ENCODE measurements at regions not wholly inside any gene's neighbourhood (a gene's known extent, or its start where the extent isn't known, plus 50 kb on each side); places are given as distances from the start of the nearest gene placed in this dataset.
A peak's percentile ranks its signal among the peaks of the same experiment; 100 is the strongest.

DNA sequence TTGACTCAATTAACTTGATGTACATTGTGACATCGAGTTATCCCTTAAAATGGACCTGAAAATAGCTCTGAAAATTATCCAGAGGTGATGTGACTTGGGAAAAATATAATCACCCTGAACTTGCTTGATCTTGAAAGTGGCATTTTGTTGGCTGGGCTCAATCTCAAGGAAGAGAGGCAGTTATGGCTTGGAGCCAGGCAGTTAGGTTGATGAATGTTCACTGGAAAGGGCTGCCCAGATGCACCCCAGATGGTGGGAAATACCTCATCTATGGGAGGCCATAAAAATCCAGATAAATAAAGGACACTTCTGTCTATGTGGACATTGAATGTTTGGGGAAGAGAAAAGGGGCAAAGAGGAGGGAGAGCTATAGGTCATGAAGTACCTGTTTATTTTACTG is 55.7 kb upstream of the OR5AN1 start:
- DNase-seq: no peak
- in situ Hi-C loops (cut with HindIII; ENCODE audit: low pct_ligation_motif_present, low pct_unique_long_range_greater_than_20kb, low sequenced_read_pairs): no loop called here

DNA sequence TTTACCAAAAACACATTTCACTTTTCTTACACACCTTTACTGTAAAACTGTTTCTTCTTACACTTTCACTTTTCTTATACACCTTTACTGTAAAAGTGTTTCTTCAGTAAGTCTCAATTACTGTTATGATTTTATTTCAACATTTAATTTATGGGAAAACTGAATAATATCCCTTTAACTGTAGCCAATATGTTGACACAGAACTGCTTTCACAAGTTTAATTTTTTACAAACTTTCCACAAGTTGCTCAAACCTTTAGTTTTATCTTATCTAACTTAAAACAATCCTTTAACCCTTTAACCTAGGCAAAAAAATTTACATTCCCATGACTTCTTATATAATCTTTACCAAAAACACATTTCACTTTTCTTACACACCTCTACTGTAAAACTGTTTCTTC is 63.3 kb upstream of the OR5AN1 start:
- in situ Hi-C loops (cut with HindIII; ENCODE audit: low pct_ligation_motif_present, low pct_unique_long_range_greater_than_20kb, low sequenced_read_pairs): no loop called here
- DNase-seq: no peak

DNA sequence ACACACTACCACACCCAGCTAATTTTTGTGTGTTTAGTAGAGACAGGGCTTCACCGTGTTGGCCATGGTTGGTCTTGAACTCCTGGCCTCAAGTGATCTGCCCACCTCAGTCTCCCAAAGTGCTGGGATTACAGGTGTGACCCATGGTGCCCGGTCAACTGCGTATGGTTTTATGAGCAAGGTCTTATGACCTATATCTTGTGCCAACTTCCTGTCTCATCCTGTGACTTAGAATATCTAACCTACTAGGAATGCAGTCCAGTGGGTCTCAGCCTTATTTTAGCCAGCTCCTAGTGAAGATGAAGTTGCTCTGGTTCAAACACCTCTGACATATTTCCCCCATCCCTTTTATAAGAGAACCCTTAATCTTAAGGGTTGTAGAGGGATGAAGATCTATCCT is 66.1 kb upstream of the OR5AN1 start:
- in situ Hi-C loops (cut with HindIII; ENCODE audit: low pct_ligation_motif_present, low pct_unique_long_range_greater_than_20kb, low sequenced_read_pairs): no loop called here
- DNase-seq: no peak

DNA sequence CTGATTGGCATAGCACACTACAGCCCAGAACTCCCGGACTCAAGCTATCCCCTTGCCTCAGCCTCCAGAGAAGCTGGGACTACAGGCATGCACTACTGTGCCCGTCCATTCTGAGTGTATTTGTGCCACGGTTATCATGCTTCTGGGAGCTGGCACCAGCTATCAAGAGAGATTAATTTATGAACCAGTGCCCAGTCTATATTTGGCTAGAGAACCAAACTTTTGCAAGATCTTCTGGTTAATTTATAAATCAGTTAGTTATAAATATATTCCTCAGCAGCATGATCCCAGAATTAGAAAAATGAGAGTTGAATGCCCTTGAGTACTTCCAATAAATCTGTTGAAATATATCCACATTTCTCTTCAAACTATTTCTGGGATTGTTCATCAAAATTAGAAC is 67.5 kb upstream of the OR5AN1 start:
- in situ Hi-C loops (cut with HindIII; ENCODE audit: low pct_ligation_motif_present, low pct_unique_long_range_greater_than_20kb, low sequenced_read_pairs): no loop called here
- no peak for DNase-seq

DNA sequence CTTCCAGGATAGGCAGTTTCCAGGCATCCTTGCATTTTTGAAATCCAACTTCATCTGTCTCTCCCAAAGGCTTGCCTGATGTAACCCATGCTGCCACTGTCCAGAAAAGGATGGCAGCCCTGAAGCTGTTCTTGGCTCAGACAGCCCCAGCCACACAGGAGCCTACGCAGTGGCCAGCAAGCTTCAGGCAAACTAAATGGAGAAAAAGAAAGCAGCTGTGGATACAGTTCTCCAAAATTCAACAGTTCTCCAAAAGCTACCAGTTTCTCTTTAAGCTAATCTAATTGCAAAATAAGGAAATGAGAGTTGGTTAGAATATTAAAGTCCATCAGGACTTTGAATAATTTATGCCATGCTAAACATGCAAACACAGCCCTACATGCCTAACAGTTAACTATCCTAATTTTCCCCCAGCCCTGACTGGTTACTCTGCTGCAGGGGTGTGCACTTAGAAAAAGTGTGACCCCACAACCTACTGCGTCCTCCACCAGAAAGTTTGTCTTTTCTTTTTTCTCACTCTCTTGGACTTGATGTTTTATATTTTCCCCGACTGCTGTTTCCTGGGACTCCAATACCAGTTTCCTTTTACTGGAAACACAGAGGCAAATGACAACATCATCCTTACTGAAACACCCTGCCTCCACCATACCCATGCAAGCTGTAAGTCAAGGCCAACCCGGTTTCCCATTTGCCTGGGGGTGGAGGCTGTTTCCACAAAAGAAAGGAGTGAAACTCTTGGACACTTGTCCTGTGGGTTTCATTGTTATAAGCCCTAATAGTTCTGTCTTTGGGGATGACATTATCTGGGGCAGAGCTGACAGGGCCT is 69.1 kb upstream of the OR5AN1 start:
- no peak for DNase-seq
- in situ Hi-C loops (cut with HindIII; ENCODE audit: low pct_ligation_motif_present, low pct_unique_long_range_greater_than_20kb, low sequenced_read_pairs): no loop called here

DNA sequence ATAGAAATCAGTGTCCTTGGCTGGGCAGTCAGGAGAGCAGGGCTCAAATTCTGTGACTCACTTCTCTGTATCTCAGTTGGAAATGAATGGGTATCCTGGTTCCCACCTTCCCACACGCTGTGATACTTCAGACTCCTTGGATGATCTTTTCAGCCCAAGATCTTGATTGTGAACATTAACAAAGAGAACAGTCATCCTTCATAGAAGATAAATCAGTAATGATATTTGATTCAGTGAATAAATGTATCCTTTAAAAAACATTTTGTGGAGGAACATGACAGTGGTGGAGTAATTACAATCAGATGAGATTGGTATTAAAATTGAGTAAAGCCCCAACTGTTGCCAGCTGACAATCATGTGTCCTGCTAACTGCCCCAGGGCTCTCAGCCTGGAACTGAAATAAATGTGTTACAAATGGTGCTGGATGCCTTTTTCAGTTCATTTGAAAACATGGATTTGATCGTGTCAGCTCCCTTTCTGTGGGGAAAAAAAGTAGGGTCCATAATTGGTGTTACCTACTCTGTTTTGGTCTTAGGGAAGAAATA is 72.9 kb upstream of the OR5AN1 start:
- in situ Hi-C loops (cut with HindIII; ENCODE audit: low pct_ligation_motif_present, low pct_unique_long_range_greater_than_20kb, low sequenced_read_pairs): no loop called here
- no peak for DNase-seq

DNA sequence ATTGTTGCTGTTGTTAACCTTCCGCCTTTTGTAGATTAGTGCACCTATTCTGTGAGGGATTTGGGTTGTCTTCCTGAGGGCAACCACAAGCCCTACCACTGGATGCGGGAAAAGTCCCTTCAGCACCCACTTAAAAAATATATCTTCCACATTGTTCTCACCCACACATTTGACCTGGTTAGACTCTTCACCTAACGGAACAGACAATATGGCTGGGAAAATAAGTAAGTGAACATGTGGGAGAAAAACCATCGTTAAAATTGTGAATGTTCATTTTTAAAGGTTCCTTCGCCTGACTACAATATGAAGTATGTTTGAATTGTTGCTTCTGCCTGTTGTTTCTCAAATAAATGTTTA is 72.0 kb upstream of the MPEG1 start:
- no peak for DNase-seq
- in situ Hi-C loops (cut with HindIII; ENCODE audit: low pct_ligation_motif_present, low pct_unique_long_range_greater_than_20kb, low sequenced_read_pairs): no loop called here

DNA sequence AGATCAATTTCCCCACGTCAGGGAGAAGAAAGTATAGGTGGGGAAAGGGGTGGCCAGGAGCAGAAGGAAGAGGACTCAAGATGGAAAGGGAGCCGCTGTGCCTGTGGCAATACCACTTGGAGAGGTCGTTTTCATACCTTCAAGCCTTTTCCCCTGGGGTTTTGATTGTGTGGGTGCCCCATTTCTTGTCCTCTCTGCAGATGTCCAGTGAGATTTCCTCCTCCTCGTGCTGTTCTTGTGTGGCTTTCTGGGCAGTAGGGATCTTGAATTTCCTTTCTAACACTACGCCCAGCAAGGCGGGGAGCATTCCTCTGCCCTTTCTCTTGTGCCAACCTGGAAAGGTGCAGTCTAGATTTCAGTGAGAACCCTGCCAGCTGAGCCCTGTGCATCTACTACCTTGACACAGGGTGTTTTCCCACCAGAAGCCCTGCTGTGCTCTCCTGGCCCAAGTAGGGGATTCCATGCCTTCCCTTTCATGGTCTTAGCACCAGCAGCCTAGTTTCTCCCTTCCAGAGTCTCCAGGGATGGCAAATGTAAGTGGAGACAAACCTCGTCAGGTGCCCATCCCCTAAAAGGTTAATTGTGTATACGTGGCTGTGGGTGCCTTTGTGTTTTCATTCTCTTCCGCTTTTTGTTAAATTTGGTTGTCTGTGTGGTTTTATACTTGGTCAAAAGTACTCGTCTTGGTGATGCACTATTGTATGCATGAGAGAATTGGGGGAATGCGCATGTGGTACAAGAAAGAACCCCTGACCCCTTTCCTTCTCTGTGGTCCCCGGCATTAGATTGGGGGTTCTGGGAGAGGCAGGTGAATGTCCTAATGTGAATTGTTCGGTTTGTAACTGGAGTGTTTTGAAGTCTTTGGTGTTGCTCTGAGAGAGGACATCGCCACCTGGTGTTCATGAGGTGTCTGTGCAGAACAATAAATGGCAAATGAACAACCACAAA is 71.4 kb upstream of the MPEG1 start:
- DNase-seq: peak; percentile 31
- in situ Hi-C loops (cut with HindIII; ENCODE audit: low pct_ligation_motif_present, low pct_unique_long_range_greater_than_20kb, low sequenced_read_pairs): no loop called here

DNA sequence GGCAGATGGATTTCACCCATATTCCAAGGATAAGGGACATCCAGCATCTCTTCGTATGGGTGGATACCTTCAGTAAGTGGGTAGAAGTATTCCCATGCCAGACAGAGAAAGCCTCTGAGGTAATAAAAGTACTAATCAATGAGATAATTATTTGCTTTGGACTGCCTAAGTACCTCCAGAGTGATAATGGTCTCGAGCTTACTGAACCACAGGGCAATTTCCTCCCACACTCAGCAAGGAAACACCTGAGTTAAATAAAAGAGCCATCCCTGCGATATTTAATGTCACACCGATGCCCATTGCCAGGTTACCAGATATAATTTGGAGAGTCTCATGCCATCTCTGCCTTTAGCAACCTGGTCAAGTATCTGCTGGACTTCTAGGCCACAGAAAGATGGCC is 70.6 kb upstream of the MPEG1 start:
- DNase-seq: no peak
- in situ Hi-C loops (cut with HindIII; ENCODE audit: low pct_ligation_motif_present, low pct_unique_long_range_greater_than_20kb, low sequenced_read_pairs): no loop called here

DNA sequence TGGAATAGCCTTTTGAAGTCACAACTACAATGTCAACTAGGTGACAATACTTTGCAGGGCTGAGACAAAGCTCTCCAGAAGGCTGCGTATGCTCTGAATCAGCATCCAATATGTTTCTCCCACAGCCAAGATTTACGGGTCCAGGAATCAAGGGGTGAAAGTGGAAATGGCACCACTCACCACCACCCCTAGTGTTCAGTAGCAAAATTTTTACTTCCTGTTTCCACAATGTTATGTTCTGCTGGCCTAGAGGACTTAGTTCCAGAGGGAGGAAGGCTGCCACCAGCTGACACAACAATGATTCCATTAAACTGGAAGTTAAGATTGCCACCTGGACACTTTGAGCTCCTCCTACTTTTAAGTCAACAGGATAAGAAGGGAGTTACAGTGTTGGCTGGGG is 68.5 kb upstream of the MPEG1 start:
- in situ Hi-C loops (cut with HindIII; ENCODE audit: low pct_ligation_motif_present, low pct_unique_long_range_greater_than_20kb, low sequenced_read_pairs): no loop called here
- no peak for DNase-seq

DNA sequence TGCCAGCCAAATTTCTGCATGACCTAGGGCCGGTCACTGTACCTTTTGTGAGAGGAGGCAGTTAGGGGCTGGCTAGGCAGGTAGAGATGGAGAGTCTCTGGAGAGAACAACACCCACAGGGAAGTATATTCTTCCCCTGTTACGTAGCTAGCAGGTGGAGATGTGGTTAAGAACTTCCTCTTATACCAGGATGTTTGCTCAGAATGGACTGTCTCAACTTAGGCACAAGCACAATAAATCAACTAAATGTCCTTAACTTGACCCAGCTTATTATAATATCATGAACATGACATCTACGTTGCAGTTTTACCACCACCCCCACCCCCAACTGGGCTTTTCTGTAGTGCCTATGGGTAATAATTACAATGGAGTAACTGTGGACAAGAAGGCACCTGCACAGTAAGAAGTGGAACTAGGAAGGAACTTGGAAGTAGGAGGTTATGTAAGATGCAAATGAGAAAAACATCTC is 60.7 kb upstream of the MPEG1 start:
- in situ Hi-C loops (cut with HindIII; ENCODE audit: low pct_ligation_motif_present, low pct_unique_long_range_greater_than_20kb, low sequenced_read_pairs): no loop called here
- no peak for DNase-seq

DNA sequence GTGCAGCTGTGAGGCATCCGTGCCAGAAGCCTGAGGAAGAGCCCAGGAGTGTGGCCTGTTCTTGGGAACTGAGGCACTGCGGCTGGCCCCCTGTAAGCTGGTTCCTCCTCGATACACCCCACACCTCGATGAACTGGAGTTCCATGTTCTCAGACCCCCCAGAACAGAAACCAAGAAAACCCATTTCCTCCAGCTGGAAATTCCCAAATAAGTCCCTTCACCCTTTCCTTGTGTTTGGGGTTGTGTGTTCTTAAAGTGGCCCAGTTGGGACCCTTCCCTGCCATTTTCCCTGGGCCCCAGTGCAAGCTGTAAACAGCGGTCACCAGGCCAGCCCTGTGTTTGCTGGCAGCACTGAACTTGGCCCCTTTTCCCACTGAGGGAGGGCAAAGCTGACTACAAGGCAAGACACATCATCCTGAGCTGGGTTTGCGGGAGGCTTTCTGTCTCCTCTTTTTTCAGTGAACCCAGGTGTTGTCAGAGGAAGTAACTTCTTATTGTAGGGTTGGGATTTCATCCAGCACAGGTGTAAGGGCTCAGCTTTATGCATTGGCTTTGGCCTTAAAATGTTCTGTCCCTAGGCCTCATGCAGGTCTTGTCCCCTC is 60.1 kb upstream of the MPEG1 start:
- DNase-seq: no peak
- in situ Hi-C loops (cut with HindIII; ENCODE audit: low pct_ligation_motif_present, low pct_unique_long_range_greater_than_20kb, low sequenced_read_pairs): no loop called here

DNA sequence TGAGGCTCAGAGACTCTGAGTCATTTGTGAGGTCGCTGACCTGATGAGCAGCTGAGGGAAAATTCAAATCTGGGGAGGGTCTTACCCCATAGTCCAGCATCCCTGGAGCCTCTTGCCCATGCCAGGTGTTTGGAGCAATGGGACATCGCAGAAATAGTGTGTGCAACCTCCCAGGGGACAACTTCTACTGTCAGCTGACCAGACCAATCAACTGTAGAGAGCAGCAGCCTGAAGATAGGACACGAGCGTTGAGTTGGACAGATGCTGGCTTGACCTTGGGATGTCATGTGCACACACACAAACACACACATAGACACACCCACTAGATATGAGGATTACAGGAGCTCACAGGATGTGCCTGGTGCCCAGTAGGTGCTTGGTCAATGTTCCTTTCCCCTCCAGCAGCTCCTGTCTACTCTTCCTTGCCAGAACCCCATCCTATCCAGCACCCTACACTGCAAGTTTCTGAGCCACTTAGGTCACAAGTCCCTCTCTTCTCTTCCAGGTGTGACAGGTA is 59.1 kb upstream of the MPEG1 start:
- in situ Hi-C loops (cut with HindIII; ENCODE audit: low pct_ligation_motif_present, low pct_unique_long_range_greater_than_20kb, low sequenced_read_pairs): no loop called here
- no peak for DNase-seq

DNA sequence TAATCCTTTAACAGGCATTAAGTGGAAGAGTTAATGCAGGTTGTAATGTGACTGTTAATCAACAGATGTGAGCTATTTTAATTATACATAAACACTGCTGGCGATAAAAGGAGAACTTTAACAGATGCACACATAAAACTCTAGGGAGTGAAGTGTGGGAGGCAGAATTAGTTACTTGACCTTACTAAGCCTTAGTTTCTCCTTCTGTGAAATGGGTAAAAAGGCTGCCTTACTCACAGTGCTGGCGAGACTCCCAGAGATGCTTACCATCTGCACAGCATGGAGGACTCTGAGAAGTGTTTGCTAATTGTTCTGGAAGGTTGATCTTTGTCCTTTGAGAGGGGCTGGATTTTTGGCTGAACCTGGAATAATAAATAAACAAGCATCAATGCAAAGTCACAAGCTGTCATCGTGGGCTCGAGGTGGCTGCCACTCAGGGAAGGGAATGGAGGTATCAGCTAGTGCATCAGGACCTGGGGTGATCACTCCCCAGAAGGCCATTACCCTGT is 58.6 kb upstream of the MPEG1 start:
- in situ Hi-C loops (cut with HindIII; ENCODE audit: low pct_ligation_motif_present, low pct_unique_long_range_greater_than_20kb, low sequenced_read_pairs): no loop called here
- no peak for DNase-seq

DNA sequence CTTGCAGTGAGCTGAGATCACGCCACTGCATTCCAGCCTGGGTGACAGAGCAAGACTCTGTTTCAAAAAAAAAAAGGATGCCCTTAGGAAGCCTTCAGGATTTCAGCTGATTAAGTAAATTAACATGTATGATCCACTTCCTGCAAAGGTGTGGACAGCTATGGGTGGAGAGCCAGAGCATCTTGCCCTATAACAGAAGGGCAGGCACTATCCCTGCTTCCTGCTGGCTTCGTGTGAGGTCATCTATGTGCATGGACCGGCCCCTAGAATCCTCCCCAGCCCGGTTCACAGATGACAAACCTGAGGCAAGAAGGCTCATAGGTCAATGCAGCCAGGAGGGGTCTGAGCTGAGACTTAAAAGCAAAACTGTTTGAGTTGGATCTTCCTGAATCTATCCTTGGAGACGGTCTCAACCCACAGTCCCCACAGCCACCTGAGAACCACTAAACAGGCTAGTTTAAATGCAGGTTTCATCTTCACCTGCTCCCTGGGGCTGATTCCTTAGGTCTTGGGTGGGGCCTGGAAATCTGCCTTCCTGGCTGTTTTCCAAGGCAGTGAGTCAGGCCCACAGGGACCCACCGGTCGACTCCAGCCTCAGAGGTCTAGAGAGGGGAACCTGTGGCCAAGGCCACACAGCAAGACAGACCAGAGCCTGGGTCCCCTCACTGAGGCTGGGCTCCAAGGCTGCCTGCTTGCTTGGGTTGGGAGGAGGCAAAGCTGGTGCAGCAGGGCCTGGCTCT is 55.2 kb upstream of the MPEG1 start:
- in situ Hi-C loops (cut with HindIII; ENCODE audit: low pct_ligation_motif_present, low pct_unique_long_range_greater_than_20kb, low sequenced_read_pairs): no loop called here
- no peak for DNase-seq

DNA sequence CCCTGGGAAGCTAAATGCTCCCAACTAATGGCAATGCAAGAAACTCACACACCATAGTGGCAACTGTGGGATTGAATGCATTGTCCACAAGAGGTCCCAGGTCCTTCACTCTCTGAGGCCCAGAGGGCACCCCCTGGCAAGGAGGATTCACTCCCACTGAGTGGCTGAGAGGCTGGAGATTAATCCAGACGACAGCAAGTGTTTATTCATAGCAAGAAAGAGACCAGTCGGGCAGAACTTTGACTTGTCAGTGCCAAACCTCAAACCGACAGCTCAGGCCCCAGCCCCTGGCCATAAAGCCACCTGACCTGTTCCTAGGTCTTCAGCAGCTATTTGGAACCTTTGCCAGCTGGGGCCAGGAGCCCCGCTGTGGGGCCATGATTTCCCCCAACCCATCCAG is 54.5 kb upstream of the MPEG1 start:
- DNase-seq: no peak
- in situ Hi-C loops (cut with HindIII; ENCODE audit: low pct_ligation_motif_present, low pct_unique_long_range_greater_than_20kb, low sequenced_read_pairs): no loop called here

DNA sequence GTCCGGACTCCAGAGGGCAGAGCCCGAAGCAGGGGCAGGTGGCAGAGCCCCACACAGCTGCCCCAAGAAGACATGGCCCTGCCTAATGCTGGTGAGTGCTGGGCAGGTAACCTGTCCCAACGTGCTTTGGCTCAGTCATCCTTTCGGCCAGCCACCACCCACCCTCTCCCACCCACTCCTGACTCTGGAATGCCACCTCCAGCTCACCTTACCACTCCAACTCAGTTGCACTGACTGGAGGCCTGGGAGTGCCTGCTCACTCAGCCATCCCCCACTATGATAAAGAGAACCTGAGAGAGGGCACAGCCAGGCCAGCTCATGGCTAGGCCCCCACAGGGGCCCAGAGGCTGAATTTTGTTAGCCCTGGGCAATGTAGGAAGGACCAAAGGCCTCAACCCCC is 53.8 kb upstream of the MPEG1 start:
- DNase-seq: no peak
- in situ Hi-C loops (cut with HindIII; ENCODE audit: low pct_ligation_motif_present, low pct_unique_long_range_greater_than_20kb, low sequenced_read_pairs): no loop called here

DNA sequence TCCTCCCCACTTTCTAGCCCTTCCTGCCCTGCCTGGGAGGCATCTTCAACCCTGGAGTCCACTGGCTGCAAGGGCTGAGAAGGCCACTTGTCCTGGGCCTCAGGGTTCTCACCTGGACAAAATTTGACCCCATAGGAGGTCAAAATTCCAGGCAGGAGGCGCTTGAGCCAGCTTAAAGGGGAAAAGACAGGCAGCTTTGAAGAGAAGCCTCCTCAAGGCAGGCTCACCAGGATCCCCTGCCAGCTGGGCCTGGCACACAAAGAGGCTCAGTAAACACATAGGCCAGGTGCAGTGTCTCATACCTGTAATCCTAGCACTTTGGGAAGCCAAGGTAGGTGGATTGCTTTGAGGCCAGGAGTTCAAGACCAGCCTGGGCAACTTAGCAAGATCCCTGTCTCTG is 53.0 kb upstream of the MPEG1 start:
- in situ Hi-C loops (cut with HindIII; ENCODE audit: low pct_ligation_motif_present, low pct_unique_long_range_greater_than_20kb, low sequenced_read_pairs): no loop called here
- DNase-seq: no peak

Measured in ACHN (cell line).